Astrocyte (in vitro differentiated cells and primary cell): ENCODE measurements at regions not wholly inside any gene's neighbourhood (a gene's known extent, or its start where the extent isn't known, plus 50 kb on each side); places are given as distances from the start of the nearest gene placed in this dataset.

ENCODE experiments used
- DNase-seq: peaks from one replicate; pipeline ENCODE4 v3.0.0-alpha.2; 2010; ENCODE audit warnings: low read depth
- FAIRE-seq: peaks from 2 replicates; lab custom pipeline; 2011; peaks lifted over from hg19 to GRCh38; lab: Jason Lieb, UNC
- H2AFZ ChIP-seq: 2 replicates; pipeline ENCODE4 v1.6.0; 2012; ENCODE audit warnings: low read depth, low read length, inconsistent platforms
- H3K27ac ChIP-seq: 2 replicates; pipeline ENCODE4 v1.5.1; 2011; ENCODE audit warnings: low read depth, low read length, inconsistent platforms
- H3K27me3 ChIP-seq: 2 replicates; pipeline ENCODE4 v1.6.0; 2011; ENCODE audit warnings: low read length, inconsistent platforms; ENCODE audit not compliant: insufficient read depth
- H3K36me3 ChIP-seq: 2 replicates; pipeline ENCODE4 v1.5.1; 2011; ENCODE audit warnings: low read length, inconsistent platforms; ENCODE audit not compliant: insufficient read depth
- H3K4me1 ChIP-seq: 2 replicates; pipeline ENCODE4 v1.5.1; 2011; ENCODE audit warnings: low read length, inconsistent platforms; ENCODE audit not compliant: insufficient read depth
- H3K4me2 ChIP-seq: 2 replicates; pipeline ENCODE4 v1.6.0; 2012; ENCODE audit warnings: low read length, inconsistent platforms
- H3K4me3 ChIP-seq: 2 replicates; pipeline ENCODE4 v1.5.1; 2011; ENCODE audit warnings: low read depth, mild to moderate bottlenecking, low read length, inconsistent platforms; ENCODE audit not compliant: insufficient read depth
- H3K79me2 ChIP-seq: 2 replicates; pipeline ENCODE4 v1.6.0; 2012; ENCODE audit warnings: mild to moderate bottlenecking, low read length, inconsistent platforms; ENCODE audit not compliant: insufficient read depth
- H3K9ac ChIP-seq: 2 replicates; pipeline ENCODE4 v1.6.0; 2012; ENCODE audit warnings: mild to moderate bottlenecking, low read length, inconsistent platforms
- H3K9me3 ChIP-seq: 2 replicates; pipeline ENCODE4 v1.5.1; 2012; ENCODE audit warnings: low read depth, mild to moderate bottlenecking, low read length, inconsistent platforms; ENCODE audit not compliant: insufficient read depth
- H4K20me1 ChIP-seq: 2 replicates; pipeline ENCODE4 v1.6.0; 2012; ENCODE audit warnings: low read length, inconsistent platforms; ENCODE audit not compliant: insufficient read depth
- H3K27ac Mint-ChIP-seq: one replicate; pipeline ENCODE4 v1.8.0; 2021; ENCODE audit warnings: mild to moderate bottlenecking, mixed read lengths; ENCODE audit not compliant: unreplicated experiment
- H3K27me3 Mint-ChIP-seq: one replicate; pipeline ENCODE4 v1.8.0; 2021; ENCODE audit warnings: low read depth, mixed read lengths; ENCODE audit not compliant: unreplicated experiment
- H3K36me3 Mint-ChIP-seq: one replicate; pipeline ENCODE4 v1.8.0; 2021; ENCODE audit warnings: low read depth, mixed read lengths; ENCODE audit not compliant: unreplicated experiment
- H3K4me1 Mint-ChIP-seq: one replicate; pipeline ENCODE4 v1.8.0; 2021; ENCODE audit warnings: low read depth, mixed read lengths; ENCODE audit not compliant: unreplicated experiment
- H3K4me3 Mint-ChIP-seq: one replicate; pipeline ENCODE4 v1.8.0; 2021; ENCODE audit warnings: mild to moderate bottlenecking, moderate library complexity, mixed read lengths; ENCODE audit not compliant: unreplicated experiment
- H3K9me3 Mint-ChIP-seq: one replicate; pipeline ENCODE4 v1.8.0; 2021; ENCODE audit warnings: mild to moderate bottlenecking, mixed read lengths; ENCODE audit not compliant: unreplicated experiment
- EZH2 ChIP-seq: IDR thresholded peaks from 2 replicates; pipeline ENCODE4 v1.6.1; 2012; ENCODE audit warnings: mild to moderate bottlenecking, low read length, inconsistent platforms; ENCODE audit not compliant: insufficient read depth
- TF ChIP-seq, protein P1 (sequence below): IDR thresholded peaks from 2 replicates; pipeline ENCODE4 v1.5.1; 2011; ENCODE audit warnings: low read depth, mild to moderate bottlenecking, inconsistent platforms, low read length, moderate library complexity; ENCODE audit not compliant: insufficient read depth

DNA sequence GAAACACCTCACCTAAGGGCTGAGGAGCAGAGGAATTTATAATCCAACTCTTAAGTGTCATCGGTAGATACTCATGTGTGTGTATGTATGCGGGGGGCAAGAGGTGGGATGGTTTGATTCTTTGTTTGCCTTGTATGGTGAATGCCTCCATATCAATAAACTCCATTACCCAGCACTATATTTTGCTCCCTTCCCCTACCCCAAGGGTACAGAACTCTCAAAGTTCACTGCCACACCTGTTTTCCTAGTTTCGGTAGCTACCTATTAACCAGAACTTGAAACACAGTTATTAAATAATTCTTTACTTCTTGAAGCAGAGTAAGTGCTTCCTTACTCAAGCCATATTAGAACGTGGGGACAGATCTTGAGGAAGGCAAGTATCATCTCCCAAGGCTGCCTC, 400.8 kb upstream of the SUCLG2 start:
- H3K27ac Mint-ChIP-seq: no peak overlapping the region
- no peak for FAIRE-seq
- H3K4me3 Mint-ChIP-seq: no peak overlapping the region
- H2AFZ ChIP-seq: no peak overlapping the region
- H3K4me3 ChIP-seq: no peak overlapping the region
- H3K9ac ChIP-seq: no peak overlapping the region
- H3K27ac ChIP-seq: no peak overlapping the region
- no peaks in the 10 kb centered on the region for H3K36me3 ChIP-seq
- TF ChIP-seq, protein P1, sequence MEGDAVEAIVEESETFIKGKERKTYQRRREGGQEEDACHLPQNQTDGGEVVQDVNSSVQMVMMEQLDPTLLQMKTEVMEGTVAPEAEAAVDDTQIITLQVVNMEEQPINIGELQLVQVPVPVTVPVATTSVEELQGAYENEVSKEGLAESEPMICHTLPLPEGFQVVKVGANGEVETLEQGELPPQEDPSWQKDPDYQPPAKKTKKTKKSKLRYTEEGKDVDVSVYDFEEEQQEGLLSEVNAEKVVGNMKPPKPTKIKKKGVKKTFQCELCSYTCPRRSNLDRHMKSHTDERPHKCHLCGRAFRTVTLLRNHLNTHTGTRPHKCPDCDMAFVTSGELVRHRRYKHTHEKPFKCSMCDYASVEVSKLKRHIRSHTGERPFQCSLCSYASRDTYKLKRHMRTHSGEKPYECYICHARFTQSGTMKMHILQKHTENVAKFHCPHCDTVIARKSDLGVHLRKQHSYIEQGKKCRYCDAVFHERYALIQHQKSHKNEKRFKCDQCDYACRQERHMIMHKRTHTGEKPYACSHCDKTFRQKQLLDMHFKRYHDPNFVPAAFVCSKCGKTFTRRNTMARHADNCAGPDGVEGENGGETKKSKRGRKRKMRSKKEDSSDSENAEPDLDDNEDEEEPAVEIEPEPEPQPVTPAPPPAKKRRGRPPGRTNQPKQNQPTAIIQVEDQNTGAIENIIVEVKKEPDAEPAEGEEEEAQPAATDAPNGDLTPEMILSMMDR: no peak
- no peak for TF ChIP-seq EZH2
- H3K4me2 ChIP-seq: no peak overlapping the region
- no peaks in the 10 kb centered on the region for H3K79me2 ChIP-seq
- H3K27me3 ChIP-seq: no peaks in the 10 kb centered on the region
- H3K9me3 Mint-ChIP-seq: no peaks in the 10 kb centered on the region
- no peak for DNase-seq
- no peaks in the 10 kb centered on the region for H3K36me3 Mint-ChIP-seq
- peaks cover 2% of the 10 kb centered on the region for H3K27me3 Mint-ChIP-seq
- peaks cover 5% of the 10 kb centered on the region for H3K4me1 Mint-ChIP-seq
- no peaks in the 10 kb centered on the region for H4K20me1 ChIP-seq
- no peaks in the 10 kb centered on the region for H3K4me1 ChIP-seq
- no peaks in the 10 kb centered on the region for H3K9me3 ChIP-seq

DNA sequence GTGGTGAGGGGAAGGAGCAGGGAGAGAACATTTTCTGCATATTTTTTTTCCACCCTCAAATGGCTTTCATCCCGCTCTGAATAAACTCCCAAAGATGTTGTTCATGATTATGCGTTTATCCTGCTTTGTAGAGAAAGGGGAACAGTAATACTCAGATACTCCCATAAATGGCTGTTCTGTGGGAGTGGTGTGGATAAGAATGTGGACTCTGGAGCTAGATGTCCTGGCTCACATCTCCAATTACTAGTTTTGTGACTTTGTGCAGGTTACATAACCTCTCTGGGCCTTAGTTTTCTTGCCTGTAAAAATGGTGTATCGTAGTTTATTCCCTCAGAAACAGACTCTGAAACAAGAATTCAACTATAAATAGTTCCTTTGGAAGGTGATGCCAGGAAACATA, 395.4 kb upstream of the SUCLG2 start:
- Histone ChIP-seq H2AFZ (no peak overlapping the region), H3K9me3 (no peaks in the 10 kb centered on the region), H3K27me3 (no peaks in the 10 kb centered on the region), H3K79me2 (no peaks in the 10 kb centered on the region), H3K36me3 (no peaks in the 10 kb centered on the region), H3K4me1 (no peaks in the 10 kb centered on the region), H3K9ac (no peak overlapping the region), H4K20me1 (no peaks in the 10 kb centered on the region), H3K27ac (no peak overlapping the region), H3K4me2 (no peak overlapping the region), H3K4me3 (no peak overlapping the region)
- TF ChIP-seq EZH2: no peak
- TF ChIP-seq, protein P1: no peak
- Mint-ChIP-seq H3K9me3 (no peaks in the 10 kb centered on the region), H3K27ac (no peak overlapping the region), H3K27me3 (peaks cover 4% of the 10 kb centered on the region), H3K4me1 (no peaks in the 10 kb centered on the region), H3K4me3 (no peak overlapping the region), H3K36me3 (no peaks in the 10 kb centered on the region)
- no peak for FAIRE-seq
- no peak for DNase-seq

DNA sequence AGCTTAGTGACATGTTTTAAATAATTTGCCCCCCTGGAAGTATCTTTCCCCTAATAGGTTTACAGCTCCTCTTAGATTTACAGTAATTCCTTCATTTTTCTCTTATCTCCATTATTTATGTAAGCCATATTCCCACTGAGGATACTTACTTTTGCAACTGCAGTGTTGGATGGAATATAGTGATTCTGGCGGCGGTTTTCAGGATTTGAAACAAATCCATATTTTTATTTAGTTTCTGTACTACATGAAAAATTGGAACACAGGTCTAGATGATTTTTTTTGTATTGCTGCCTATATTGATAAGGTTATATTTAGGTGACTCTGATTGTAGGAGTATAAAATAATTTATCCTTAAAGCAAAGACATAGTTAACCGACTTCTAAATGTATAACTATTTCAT, 391.6 kb upstream of the SUCLG2 start:
- no peak overlapping the region for H3K4me3 ChIP-seq
- DNase-seq (no peak), FAIRE-seq (no peak)
- no peak overlapping the region for H3K9ac ChIP-seq
- Mint-ChIP-seq H3K27me3 (peaks cover 2% of the 10 kb centered on the region), H3K4me3 (no peak overlapping the region), H3K27ac (no peak overlapping the region), H3K4me1 (no peaks in the 10 kb centered on the region), H3K9me3 (no peaks in the 10 kb centered on the region), H3K36me3 (no peaks in the 10 kb centered on the region)
- TF ChIP-seq, protein P1: no peak
- no peak for TF ChIP-seq EZH2
- H3K27ac ChIP-seq: no peak overlapping the region
- no peaks in the 10 kb centered on the region for H3K36me3 ChIP-seq
- H2AFZ ChIP-seq: no peak overlapping the region
- no peaks in the 10 kb centered on the region for H3K79me2 ChIP-seq
- H3K9me3 ChIP-seq: no peaks in the 10 kb centered on the region
- no peaks in the 10 kb centered on the region for H4K20me1 ChIP-seq
- H3K27me3 ChIP-seq: no peaks in the 10 kb centered on the region
- no peaks in the 10 kb centered on the region for H3K4me1 ChIP-seq
- no peak overlapping the region for H3K4me2 ChIP-seq
